ENCODE measurements at regions not wholly inside any gene's neighbourhood (a gene's known extent, or its start where the extent isn't known, plus 50 kb on each side); places are given as distances from the start of the nearest gene placed in this dataset.

- no peak for DNase-seq
Observed at GRCh38 chr22:44549701-44550100, 51.7 kb upstream of the RTL6 start.

DNA sequence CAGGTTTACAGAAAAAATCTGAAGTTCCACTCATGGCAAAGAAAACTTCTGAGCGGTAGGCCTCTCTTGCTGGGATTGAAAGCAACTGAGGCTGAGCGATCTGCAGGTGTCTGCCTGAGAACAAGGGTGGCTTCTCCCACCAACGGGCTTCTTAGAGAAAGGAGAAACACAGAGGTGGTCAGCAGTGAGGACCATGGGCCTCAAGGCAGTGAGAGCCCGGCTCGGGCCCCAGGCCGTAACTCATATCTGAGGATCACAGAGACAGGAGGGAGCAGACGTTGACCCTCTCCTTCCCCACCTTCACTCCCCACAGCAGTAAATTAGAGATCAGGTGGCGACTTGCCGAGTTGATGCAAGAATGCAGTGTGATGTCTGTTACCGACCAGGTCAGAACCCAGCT, 50.9 kb upstream of the RTL6 start:
- no peak for DNase-seq

Measured in activated CD8-positive, alpha-beta memory T cell treated with anti-CD3 and anti-CD28 coated beads for 24 hours (primary cell).